ENCODE measurements at regions not wholly inside any gene's neighbourhood (a gene's known extent, or its start where the extent isn't known, plus 50 kb on each side); places are given as distances from the start of the nearest gene placed in this dataset.
"Not testable (repeated sequence)": the region's sequence is repeated elsewhere in the genome, so short reads cannot be mapped to it uniquely, and the experiment has no call there.

GRCh38 chr4:71081192-71081591 is 87.7 kb downstream of the DCK start:
- DNase-seq, result no peak

DNA sequence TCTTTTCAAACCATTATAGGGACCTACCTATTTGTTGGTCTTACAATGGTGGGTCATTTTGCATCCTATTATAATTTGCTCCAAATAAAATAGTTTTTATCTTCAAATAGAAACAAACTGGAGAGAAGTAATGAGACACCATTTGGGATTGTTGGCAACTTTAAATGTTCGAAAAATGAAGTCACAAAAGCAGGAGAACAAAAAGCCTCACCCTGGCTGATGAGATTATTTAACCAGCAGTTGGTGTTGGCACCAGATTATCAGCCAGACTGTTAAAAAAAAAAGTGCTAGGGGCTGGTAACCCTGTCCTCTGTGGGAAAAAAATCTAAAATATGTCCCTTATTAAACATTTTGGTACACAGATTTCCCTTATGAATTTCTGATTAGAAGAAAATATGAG is 100.3 kb downstream of the DCK start:
- no peak for DNase-seq

DNA sequence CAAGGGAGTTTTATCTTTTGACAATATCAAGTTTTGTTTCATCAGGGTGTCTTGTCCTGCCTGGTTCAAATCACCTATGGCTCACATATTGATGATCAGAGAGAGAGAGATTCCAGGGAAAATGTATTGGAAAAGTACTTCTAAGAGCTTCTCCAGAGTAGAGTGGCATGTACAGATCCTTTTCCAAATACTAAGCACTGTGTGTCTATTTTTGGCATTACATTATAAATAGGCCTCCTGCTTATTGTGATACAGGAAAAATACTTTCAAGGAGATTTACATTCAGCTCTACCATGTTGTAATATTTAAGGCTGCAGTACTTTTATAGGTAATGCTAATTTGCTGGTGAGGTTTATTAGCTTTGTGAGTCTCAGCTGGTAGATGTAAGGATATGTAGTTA is 100.8 kb downstream of the DCK start:
- no peak for DNase-seq

- no peak for DNase-seq
Measured at GRCh38 chr4:71095141-71095540, 101.7 kb downstream of the DCK start.

DNA sequence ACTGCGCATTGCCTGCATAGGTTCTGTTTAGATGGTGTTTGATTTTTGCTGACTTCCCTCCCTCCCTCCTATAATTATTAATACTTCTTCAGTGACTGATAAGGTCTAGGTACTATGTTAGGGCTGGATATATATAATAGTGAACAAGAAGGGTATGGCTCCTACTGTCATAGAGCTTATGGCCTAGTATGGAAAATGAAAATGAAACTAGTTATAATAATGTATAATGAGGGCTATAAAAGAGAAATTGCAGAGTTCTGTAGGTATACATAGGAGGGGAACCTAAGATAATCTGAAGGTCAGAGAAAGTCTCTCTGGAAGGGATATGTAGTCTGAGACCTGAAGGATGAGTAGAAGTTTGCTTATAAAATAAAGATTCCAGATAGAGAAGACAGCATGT is 102.1 kb downstream of the DCK start:
- DNase-seq, result no peak

DNA sequence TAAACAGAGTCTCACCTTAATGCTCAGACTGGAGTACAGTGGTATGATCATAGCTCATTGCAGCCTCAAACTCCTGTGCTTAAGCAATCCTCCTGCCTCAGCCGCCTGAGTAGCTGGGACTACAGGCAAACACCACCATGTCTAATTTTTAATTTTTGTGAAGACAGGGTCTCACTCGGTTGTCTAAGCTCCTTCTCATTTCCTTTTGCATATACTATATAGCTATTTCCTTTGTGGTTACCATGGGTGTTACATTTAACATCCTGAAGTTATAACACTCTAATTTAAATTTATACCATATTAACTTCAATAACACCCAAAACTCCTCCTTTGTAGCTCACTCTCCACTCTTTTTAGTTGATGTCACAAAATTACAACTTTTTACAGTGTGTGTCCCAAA is 114.3 kb downstream of the DCK start:
- no peak for DNase-seq

DNA sequence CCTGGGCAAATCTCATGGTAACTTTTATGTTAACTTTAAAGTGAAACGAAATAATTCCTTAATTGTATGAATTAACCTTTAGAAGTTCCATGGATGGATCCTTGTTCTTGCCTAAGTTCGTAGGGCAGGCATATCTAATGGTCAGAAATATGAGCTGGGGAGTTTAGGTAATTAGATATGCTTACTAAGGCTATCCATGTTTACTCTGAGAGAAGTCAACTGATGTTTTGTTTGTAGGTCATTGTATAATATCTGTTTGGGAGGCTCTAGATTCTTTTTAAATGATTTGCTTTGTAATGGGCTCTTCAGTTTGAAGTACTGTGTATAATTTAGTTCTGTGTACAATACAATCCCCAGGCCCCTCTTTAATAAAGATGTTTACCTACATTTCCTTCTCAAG is 117.0 kb downstream of the DCK start:
- DNase-seq, result no peak

GRCh38 chr4:71111133-71111532 is 117.7 kb downstream of the DCK start:
- DNase-seq, result not testable (repeated sequence)

GRCh38 chr4:71113294-71113693 is 119.8 kb downstream of the DCK start:
- no peak for DNase-seq

- DNase-seq, result no peak
Measured at GRCh38 chr4:71120831-71121524, 127.5 kb downstream of the DCK start.

DNA sequence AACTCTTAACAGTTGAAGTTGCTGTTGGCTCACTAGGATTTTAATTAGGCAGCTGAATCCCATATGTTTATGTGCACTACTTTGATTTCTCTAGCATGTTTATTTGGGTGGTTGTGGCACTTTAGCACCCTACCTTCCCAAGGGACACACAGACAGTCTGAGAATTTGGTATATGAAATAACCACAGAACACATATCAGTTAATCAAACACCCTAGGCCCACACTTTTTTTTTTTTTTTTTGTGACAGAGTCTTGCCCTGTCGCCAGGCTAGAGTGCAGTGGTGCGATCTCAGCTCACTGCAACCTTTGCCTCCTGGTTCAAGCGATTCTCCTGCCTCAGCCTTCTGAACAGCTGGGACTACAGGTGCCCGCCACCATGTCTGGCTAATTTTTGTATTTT is 130.5 kb downstream of the DCK start:
- no peak for DNase-seq

- DNase-seq, result no peak
Measured at GRCh38 chr4:71125137-71125536, 131.7 kb downstream of the DCK start.

DNA sequence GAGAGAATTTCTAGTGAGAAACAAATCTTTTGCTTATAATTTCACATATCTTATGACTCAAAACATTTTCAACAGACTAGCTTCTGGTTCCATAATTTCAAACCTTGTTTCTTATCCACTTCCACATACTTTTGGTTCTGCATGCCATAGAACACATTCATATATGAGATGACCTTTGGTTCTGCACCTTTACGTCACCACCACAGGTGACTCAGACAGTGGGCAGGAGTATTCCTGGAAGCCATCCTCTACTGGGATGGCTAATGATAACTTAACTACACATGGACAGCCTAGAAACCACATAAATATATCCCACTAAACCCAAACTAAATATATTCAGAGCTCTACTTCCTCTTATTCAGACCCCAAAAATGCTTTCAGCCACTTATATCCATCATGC is 133.3 kb downstream of the DCK start:
- no peak for DNase-seq

DNA sequence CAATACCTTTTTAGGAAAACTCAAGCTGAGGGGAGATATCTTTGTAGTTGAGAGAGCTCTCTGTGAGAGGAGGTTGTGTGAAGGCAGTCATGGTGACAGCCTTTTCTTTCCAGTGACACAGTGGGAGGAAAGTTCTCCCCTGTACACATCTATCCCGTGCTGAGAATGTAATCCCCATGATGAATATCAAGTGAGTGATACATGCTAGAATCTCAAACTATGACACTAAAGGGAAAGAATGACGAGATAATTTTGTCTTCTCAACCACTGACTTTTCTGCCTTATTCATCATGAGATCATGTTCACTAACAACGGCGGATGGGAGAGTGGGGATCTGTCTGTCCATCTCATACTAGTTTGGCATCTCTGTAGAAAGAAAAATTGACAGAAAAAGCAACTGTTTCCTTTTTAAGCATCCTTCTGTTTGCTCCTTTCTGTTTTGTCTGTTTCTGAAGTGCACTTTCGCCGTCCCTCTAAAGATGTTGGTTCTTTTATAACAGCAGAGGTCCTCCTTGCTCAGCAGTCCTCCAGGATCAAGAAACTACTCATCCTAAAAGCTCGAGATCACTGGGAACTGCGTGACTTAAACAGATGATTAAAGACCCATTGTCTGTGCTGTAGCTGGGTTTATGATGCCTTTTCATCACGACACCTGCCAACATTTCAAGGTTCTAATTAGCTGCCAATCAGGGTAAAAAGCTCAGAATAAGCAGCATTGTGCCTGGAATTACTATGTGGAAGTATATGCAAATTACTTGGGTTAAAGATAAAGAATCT is 137.6 kb downstream of the DCK start:
- peak; percentile 10 to 15 for DNase-seq

DNA sequence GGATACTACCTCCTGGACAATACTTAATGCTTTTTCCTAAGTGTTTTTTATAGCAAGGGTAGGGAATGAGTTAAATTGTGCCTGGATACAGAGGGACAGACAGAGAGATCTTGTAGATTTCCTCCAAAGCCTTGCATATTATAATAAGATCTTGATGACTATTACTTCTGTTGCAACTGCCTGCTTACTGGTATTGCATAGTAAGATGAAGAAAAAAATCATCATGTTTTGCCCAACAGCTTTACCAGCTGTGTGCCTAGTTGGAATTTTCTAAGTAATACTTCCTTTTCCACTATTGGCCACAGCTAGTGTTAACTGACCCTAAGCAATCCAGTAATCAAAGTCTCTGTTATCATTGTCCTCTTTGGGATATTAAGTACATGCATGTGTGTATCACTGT is 139.0 kb downstream of the DCK start:
- DNase-seq, result no peak

GRCh38 chr4:71133491-71133890 is 140.0 kb downstream of the DCK start:
- no peak for DNase-seq

- no peak for DNase-seq
Measured at GRCh38 chr4:71136071-71136470, 142.6 kb downstream of the DCK start.

- no peak for DNase-seq
Measured at GRCh38 chr4:71138007-71138615, 144.7 kb downstream of the DCK start.

DNA sequence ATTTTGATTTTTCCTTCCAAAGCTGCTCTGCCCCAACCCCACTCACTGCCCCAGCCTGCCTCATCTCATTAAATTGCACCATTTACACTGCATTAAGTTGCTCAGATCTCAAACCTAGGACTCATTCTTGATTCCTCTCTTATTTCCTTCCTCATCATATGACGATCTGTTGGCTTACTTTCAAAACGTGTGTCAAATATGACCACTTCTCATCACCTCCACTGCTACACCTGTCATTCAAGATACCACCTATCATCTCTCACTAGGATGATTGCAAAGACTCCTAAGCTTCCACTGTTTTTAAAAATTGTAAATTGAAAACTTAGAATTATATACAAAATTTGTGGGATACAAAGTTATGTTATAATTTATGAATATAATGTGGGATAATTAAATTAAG is 147.1 kb downstream of the DCK start:
- no peak for DNase-seq

DNA sequence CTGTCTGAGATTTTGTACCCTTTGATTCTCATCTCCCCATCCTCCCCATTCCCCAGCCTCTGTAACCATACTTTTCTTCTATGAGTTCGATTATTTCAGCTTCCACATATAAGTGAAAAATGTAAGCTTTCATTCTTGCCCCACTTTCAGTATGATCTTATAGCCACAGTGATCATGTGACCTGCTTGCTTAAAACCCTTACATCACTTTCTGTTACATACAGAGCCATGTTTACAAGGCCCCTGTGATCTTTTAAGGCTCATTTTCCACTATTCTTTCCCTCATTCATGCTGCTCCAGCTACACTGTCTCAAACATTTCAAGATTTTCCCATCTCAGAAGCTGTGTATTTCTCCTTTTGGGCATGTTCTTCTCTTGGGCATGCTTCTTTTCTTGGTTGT is 147.7 kb downstream of the DCK start:
- no peak for DNase-seq

GRCh38 chr4:71147261-71147660 is 153.8 kb downstream of the DCK start:
- no peak for DNase-seq

DNA sequence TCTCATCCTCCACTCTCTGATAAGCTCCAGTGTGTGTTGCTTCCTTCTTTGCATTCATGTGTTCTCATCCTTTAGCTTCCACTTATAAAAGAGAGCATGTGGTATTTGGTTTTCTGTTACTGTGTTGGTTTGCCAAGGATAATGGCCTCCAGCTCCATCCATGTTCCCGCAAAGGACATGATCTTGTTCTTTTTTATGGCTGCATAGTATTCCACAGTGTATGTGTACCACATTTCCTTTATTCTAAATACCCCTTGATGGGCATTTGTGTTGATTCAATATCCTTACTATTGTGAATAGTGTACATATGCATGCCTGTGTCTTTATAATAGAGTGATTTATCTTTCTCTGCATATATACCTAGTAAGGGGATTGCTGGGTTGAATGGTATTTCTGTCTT is 155.1 kb downstream of the DCK start:
- DNase-seq, result no peak

- DNase-seq, result no peak
Measured at GRCh38 chr4:71151054-71151453, 157.6 kb downstream of the DCK start.

DNA sequence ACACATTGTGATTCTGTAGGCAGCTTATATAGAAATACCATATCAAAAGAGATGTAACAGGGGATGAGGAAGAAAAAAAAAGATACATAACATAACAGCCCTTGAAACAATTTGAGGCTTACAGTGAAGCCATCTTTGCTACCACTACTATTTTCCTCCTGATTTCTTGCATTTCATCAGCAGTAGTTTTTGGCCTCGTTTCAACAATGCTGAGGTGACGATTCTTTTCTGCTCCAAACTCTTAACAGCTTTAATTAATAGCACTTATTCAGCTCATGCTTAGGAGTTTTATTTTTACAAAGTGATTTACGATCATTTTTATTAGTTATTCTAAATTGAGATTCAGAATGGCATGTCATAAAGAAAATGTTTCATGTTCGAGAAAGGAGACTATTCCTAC is 163.2 kb downstream of the DCK start:
- DNase-seq, result no peak

Data from SHP77 (cell line).